ENCODE measurements at regions not wholly inside any gene's neighbourhood (a gene's known extent, or its start where the extent isn't known, plus 50 kb on each side); places are given as distances from the start of the nearest gene placed in this dataset.

DNA sequence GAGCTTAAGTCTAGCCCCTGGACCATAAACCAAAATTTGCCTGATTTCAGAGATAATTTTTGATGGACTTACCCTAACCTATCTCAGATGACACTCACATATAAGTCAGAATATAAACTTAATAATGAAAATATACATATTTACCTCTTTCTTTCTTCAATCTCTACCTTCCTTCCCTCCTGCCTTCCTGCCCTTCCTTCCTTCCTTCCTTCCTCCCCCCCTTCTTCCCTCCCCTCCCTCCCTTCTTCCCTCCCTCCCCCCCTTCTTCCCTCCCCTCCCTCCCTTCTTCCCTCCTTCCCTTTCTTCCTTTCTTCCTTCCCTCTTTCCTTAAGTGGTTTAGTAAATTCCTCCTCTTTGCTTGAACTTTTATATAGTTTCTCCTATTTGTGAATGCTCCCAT lies 88.7 kb downstream of the EDNRB start:
- no peak overlapping the region for H3K4me3 Mint-ChIP-seq
- DNase-seq (no peak), ATAC-seq (no peak)
- no peaks in the 10 kb centered on the region for H3K36me3 Mint-ChIP-seq (ENCODE audit: low read depth)
- POLR2A ChIA-PET = no interaction called here
- no peaks in the 10 kb centered on the region for H3K27me3 Mint-ChIP-seq
- intact Hi-C loops (cut with micrococcal nuclease) = no loop called here
- no peaks in the 10 kb centered on the region for H3K9me3 Mint-ChIP-seq
- no peak overlapping the region for H3K27ac Mint-ChIP-seq
- CTCF ChIA-PET = interaction anchor here (1.1 kb wide), 1 partner anchor 19 kb away, joined by 3 read pairs; no protein-coding TSS in a partner anchor
- no peaks in the 10 kb centered on the region for H3K4me1 Mint-ChIP-seq (ENCODE audit: low read depth)
- TF ChIP-seq, protein P1, sequence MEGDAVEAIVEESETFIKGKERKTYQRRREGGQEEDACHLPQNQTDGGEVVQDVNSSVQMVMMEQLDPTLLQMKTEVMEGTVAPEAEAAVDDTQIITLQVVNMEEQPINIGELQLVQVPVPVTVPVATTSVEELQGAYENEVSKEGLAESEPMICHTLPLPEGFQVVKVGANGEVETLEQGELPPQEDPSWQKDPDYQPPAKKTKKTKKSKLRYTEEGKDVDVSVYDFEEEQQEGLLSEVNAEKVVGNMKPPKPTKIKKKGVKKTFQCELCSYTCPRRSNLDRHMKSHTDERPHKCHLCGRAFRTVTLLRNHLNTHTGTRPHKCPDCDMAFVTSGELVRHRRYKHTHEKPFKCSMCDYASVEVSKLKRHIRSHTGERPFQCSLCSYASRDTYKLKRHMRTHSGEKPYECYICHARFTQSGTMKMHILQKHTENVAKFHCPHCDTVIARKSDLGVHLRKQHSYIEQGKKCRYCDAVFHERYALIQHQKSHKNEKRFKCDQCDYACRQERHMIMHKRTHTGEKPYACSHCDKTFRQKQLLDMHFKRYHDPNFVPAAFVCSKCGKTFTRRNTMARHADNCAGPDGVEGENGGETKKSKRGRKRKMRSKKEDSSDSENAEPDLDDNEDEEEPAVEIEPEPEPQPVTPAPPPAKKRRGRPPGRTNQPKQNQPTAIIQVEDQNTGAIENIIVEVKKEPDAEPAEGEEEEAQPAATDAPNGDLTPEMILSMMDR (IDR thresholded peaks at IDR 0.05) = no peak

GRCh38 chr13:77828799-77829198 lies 89.8 kb downstream of the EDNRB start:
- CTCF ChIA-PET = interaction anchor here (1.0 kb wide), 1 partner anchor 293 kb away, joined by 3 read pairs; no protein-coding TSS in a partner anchor
- no peaks in the 10 kb centered on the region for H3K9me3 Mint-ChIP-seq
- DNase-seq (no peak), ATAC-seq (no peak)
- intact Hi-C loops (cut with micrococcal nuclease) = no loop called here
- POLR2A ChIA-PET = no interaction called here
- H3K4me3 Mint-ChIP-seq = no peak overlapping the region
- TF ChIP-seq, protein P1 (IDR thresholded peaks at IDR 0.05) = no peak
- H3K27ac Mint-ChIP-seq = no peak overlapping the region
- no peaks in the 10 kb centered on the region for H3K27me3 Mint-ChIP-seq
- H3K36me3 Mint-ChIP-seq (ENCODE audit: low read depth) = no peaks in the 10 kb centered on the region
- H3K4me1 Mint-ChIP-seq (ENCODE audit: low read depth) = no peaks in the 10 kb centered on the region

- intact Hi-C loops (cut with micrococcal nuclease) = no loop called here
- no peaks in the 10 kb centered on the region for H3K27me3 Mint-ChIP-seq
- TF ChIP-seq, protein P1 (IDR thresholded peaks at IDR 0.05) = no peak
Measured at GRCh38 chr13:77827332-77827731, 91.3 kb downstream of the EDNRB start.

DNA sequence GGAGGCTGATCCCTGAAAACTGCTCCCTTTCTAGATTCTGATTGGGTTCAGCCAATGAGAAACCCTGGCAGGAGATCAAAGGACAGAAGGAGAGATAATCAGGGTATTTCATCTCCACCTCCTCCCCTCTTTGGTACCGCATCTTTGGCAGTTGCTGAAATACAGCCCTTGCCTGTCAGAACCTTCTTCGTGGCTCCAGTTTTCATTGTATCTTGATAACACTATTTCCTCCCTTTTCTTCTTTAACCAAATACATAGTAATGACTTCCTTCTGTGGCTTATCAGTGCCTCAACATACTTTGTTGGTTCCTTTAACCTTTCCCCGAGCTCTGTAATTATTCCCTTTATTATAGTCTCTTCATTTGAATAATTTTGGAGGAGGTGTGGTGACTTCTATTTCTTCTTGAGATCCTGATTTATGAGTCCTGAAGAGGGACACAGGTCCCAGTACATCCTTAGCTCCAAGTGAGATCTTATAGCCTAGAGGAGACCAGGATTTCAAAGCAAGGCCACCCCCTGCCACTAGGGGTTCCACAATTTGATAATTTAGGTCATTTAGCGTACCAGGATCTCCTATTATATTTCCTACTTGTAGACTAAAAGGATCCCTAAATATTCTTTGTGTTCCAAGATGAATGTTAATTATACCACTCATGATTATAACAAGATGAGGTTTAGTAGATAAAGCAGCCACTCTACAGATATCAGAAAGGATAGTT lies 98.0 kb downstream of the EDNRB start:
- peak; percentile 2 for DNase-seq
- Mint-ChIP-seq H3K4me3 (no peak overlapping the region), H3K36me3 (ENCODE audit: low read depth) (no peaks in the 10 kb centered on the region), H3K27ac (no peak overlapping the region), H3K27me3 (peaks cover 4% of the 10 kb centered on the region), H3K9me3 (no peaks in the 10 kb centered on the region), H3K4me1 (ENCODE audit: low read depth) (peaks cover 5% of the 10 kb centered on the region)
- TF ChIP-seq, protein P1 (IDR thresholded peaks at IDR 0.05) = no peak
- ChIA-PET CTCF (interaction anchor here (0.9 to 1.4 kb wide), 2 partner anchors 10 to 301 kb away, joined by 3 to 5 read pairs; no protein-coding TSS in a partner anchor), POLR2A (no interaction called here)
- ATAC-seq = no peak
- intact Hi-C loops (cut with micrococcal nuclease) = no loop called here

More at GRCh38 chr13:77827332-77827731, 91.3 kb downstream of the EDNRB start:
- ChIA-PET POLR2A (no interaction called here), CTCF (no interaction called here)
- Mint-ChIP-seq H3K9me3 (no peaks in the 10 kb centered on the region), H3K36me3 (ENCODE audit: low read depth) (no peaks in the 10 kb centered on the region), H3K4me1 (ENCODE audit: low read depth) (no peaks in the 10 kb centered on the region), H3K4me3 (no peak overlapping the region), H3K27ac (no peak overlapping the region)
- ATAC-seq (no peak), DNase-seq (no peak)

- TF ChIP-seq, protein P1 (IDR thresholded peaks at IDR 0.05) = no peak
- POLR2A ChIA-PET = interaction anchor here (0.5 kb wide), 1 partner anchor 66 kb away, joined by 5 read pairs; no protein-coding TSS in a partner anchor
Measured at GRCh38 chr13:77817521-77817920, 101.1 kb downstream of the EDNRB start.

More at GRCh38 chr13:77817521-77817920, 101.1 kb downstream of the EDNRB start:
- H3K4me1 Mint-ChIP-seq (ENCODE audit: low read depth) = peaks cover 5% of the 10 kb centered on the region
- intact Hi-C loops (cut with micrococcal nuclease) = no loop called here
- peaks cover 4% of the 10 kb centered on the region for H3K27me3 Mint-ChIP-seq
- no peak overlapping the region for H3K27ac Mint-ChIP-seq
- no peaks in the 10 kb centered on the region for H3K36me3 Mint-ChIP-seq (ENCODE audit: low read depth)
- H3K4me3 Mint-ChIP-seq = no peak overlapping the region
- ATAC-seq (no peak), DNase-seq (no peak)
- no peaks in the 10 kb centered on the region for H3K9me3 Mint-ChIP-seq
- CTCF ChIA-PET = no interaction called here
